ENCODE measurements at regions not wholly inside any gene's neighbourhood (a gene's known extent, or its start where the extent isn't known, plus 50 kb on each side); places are given as distances from the start of the nearest gene placed in this dataset.

DNA sequence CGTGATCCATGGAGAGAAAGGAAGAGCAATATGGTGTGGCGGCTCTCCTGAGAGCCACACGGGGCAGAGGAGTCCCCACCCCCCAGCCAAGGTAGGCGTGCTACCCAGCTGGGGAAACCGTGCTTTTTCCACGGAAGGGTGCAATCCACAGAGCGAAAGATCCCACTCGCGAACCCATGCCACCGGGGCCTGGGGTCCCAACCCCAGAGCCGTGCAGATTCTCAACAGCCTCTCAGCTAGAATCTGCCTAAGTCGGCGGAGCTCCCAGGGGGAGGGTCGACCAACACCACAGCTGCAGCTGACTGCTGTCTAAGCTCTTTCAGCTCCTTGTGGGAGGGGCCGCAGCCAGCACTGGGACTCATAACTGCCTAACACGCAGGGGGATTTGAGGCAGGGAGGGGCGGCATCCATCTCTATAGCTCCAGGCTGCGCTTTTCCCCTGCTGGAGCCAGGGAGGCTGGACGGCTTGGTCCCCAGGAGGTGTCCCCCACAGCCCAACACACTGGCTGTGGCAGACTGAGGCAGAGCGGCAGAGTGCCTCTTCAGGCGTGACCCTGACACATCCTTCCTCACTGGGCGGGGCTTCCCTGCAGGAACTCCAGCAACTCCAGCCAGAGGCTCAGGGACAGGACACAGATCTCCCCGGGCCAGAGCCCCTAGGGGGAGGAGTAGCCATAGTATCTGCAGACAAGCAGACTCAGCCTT is 107.6 kb upstream of the ZBTB20 start:
- no peak for TF ChIP-seq CTCF (IDR thresholded peaks at IDR 0.05)

GRCh38 chr3:115255197-115255585 is 108.1 kb upstream of the ZBTB20 start:
- TF ChIP-seq CTCF (IDR thresholded peaks at IDR 0.05), result no peak

GRCh38 chr3:115270849-115271248 is 123.8 kb upstream of the ZBTB20 start:
- TF ChIP-seq CTCF (IDR thresholded peaks at IDR 0.05), result no peak

DNA sequence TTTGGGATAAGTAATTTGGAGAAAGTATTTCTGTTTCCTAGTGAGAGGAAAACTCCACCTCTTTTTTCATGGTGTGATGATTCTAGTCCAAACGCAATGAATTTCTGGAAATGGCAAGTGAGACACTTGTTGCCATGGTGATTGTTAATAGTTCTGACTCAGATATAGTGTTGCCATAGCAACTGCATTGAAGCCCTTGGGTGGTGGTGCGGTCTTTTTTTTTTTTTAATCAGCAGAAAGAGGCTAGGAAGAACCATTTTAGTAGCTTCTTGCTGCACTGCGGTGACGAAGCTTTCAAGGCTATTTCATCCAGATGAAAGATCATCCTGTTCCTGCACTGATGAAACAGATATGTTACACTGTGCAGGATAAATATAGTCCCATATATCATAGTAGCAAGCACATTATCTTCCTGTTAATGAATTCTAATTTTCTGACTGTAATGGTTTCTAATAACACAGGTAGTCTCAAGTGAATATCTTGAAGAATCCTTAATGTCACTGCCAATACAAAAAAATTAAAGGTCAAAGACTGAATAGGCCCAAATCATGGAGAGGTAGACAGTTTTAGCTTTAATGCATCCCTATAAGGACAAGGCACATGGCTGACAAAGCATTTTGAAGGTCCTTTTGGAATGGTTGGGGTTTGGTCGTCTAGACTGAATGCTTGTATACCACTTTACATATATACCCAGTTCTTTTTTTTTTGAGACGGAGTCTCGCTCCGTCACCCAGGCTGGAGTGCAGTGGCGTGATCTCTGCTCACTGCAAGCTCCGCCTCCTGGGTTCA is 125.1 kb upstream of the ZBTB20 start:
- no peak for TF ChIP-seq CTCF (IDR thresholded peaks at IDR 0.05)

GRCh38 chr3:115275896-115276295 is 128.8 kb upstream of the ZBTB20 start:
- no peak for TF ChIP-seq CTCF (IDR thresholded peaks at IDR 0.05)

DNA sequence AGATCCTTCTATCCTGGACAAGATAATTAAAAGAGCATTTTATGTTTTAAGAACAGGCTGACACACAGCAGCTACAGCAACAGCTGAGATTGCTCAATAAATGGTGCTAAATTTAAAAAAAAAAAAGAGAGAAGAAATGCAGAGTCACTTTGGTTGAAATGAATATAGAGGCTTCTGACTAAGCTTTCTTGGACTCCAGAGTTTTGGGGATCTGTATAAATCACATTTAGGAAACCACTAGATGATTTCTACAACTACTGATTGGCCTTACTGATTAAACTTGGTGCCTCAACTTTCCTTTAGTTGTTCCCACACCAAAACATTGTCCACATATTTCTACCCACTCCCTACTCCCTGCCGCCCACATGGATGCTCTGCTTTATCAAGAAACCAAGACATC is 132.9 kb upstream of the ZBTB20 start:
- TF ChIP-seq CTCF (IDR thresholded peaks at IDR 0.05), result no peak

GRCh38 chr3:115280506-115280905 is 133.4 kb upstream of the ZBTB20 start:
- no peak for TF ChIP-seq CTCF (IDR thresholded peaks at IDR 0.05)
